ENCODE measurements at regions not wholly inside any gene's neighbourhood (a gene's known extent, or its start where the extent isn't known, plus 50 kb on each side); places are given as distances from the start of the nearest gene placed in this dataset.

GRCh38 chr6:139823099-139823807, 448.8 kb upstream of the CITED2 start:
- DNase-seq (ENCODE audit: low read depth), result no peak
- TF ChIP-seq CTCF (conservative IDR thresholded peaks at IDR 0.05; ENCODE audit: low read depth, low read length), result no peak
- no peak overlapping the region for H3K4me3 ChIP-seq (ENCODE audit: low read length)

GRCh38 chr6:139821676-139822223, 447.3 kb upstream of the CITED2 start:
- no peak for TF ChIP-seq CTCF (conservative IDR thresholded peaks at IDR 0.05; ENCODE audit: low read depth, low read length)
- DNase-seq (ENCODE audit: low read depth), result no peak
- H3K4me3 ChIP-seq (ENCODE audit: low read length), result no peak overlapping the region

- DNase-seq (ENCODE audit: low read depth), result no peak
- no peak overlapping the region for H3K4me3 ChIP-seq (ENCODE audit: low read length)
- no peak for TF ChIP-seq CTCF (conservative IDR thresholded peaks at IDR 0.05; ENCODE audit: low read depth, low read length)
Observed at GRCh38 chr6:139820210-139820609, 445.8 kb upstream of the CITED2 start.

- no peak for TF ChIP-seq CTCF (conservative IDR thresholded peaks at IDR 0.05; ENCODE audit: low read depth, low read length)
- no peak for DNase-seq (ENCODE audit: low read depth)
- no peak overlapping the region for H3K4me3 ChIP-seq (ENCODE audit: low read length)
Observed at GRCh38 chr6:139819776-139820175, 445.3 kb upstream of the CITED2 start.

- DNase-seq (ENCODE audit: low read depth), result no peak
- TF ChIP-seq CTCF (conservative IDR thresholded peaks at IDR 0.05; ENCODE audit: low read depth, low read length), result no peak
- no peak overlapping the region for H3K4me3 ChIP-seq (ENCODE audit: low read length)
Observed at GRCh38 chr6:139812939-139813338, 438.5 kb upstream of the CITED2 start.

GRCh38 chr6:139801571-139802321, 427.3 kb upstream of the CITED2 start:
- no peak for DNase-seq (ENCODE audit: low read depth)
- no peak overlapping the region for H3K4me3 ChIP-seq (ENCODE audit: low read length)
- no peak for TF ChIP-seq CTCF (conservative IDR thresholded peaks at IDR 0.05; ENCODE audit: low read depth, low read length)
